ENCODE measurements at regions not wholly inside any gene's neighbourhood (a gene's known extent, or its start where the extent isn't known, plus 50 kb on each side); places are given as distances from the start of the nearest gene placed in this dataset.

- Histone ChIP-seq H4K20me1 (ENCODE audit: insufficient read depth, low read length, poor library complexity, severe bottlenecking) (no peaks in the 10 kb centered on the region), H3K79me2 (ENCODE audit: insufficient read depth, low read length) (no peaks in the 10 kb centered on the region), H3K4me1 (ENCODE audit: insufficient read depth, low read length, poor library complexity, severe bottlenecking) (no peaks in the 10 kb centered on the region), H2AFZ (ENCODE audit: low read length) (no peak overlapping the region), H3K9ac (ENCODE audit: low read depth, low read length, poor library complexity, severe bottlenecking) (no peak overlapping the region), H3K27me3 (ENCODE audit: insufficient read depth, low read length, poor library complexity, severe bottlenecking) (no peaks in the 10 kb centered on the region), H3K9me3 (ENCODE audit: insufficient read depth, low read depth, low read length) (no peaks in the 10 kb centered on the region), H3K9me2 (replicated peaks; ENCODE audit: low read depth, low read length) (no peaks in the 10 kb centered on the region), H3F3A (ENCODE audit: low read depth) (no peaks in the 10 kb centered on the region), H3K4me2 (ENCODE audit: low read depth, low read length, poor library complexity, severe bottlenecking) (no peak overlapping the region), H3K4me3 (ENCODE audit: low read length, poor library complexity, severe bottlenecking) (no peak overlapping the region), H3K36me3 (ENCODE audit: insufficient read depth, low read length) (no peaks in the 10 kb centered on the region)
- TF ChIP-seq CTCF (conservative IDR thresholded peaks at IDR 0.05; ENCODE audit: low read length) (no peak), EZH2phosphoT487 (IDR thresholded peaks at IDR 0.05; ENCODE audit: borderline replicate concordance) (no peak)
Observed at GRCh38 chr5:136516637-136517036, 151.3 kb upstream of the TRPC7 start.

- no peaks in the 10 kb centered on the region for H3K79me2 ChIP-seq (ENCODE audit: insufficient read depth, low read length)
- no peak overlapping the region for H3K4me2 ChIP-seq (ENCODE audit: low read depth, low read length, poor library complexity, severe bottlenecking)
- TF ChIP-seq CTCF (conservative IDR thresholded peaks at IDR 0.05; ENCODE audit: low read length) = no peak
- no peak for TF ChIP-seq EZH2phosphoT487 (IDR thresholded peaks at IDR 0.05; ENCODE audit: borderline replicate concordance)
- no peaks in the 10 kb centered on the region for H3K9me3 ChIP-seq (ENCODE audit: insufficient read depth, low read depth, low read length)
- H2AFZ ChIP-seq (ENCODE audit: low read length) = no peak overlapping the region
- H4K20me1 ChIP-seq (ENCODE audit: insufficient read depth, low read length, poor library complexity, severe bottlenecking) = no peaks in the 10 kb centered on the region
- H3K4me3 ChIP-seq (ENCODE audit: low read length, poor library complexity, severe bottlenecking) = no peak overlapping the region
- no peaks in the 10 kb centered on the region for H3K27me3 ChIP-seq (ENCODE audit: insufficient read depth, low read length, poor library complexity, severe bottlenecking)
- H3F3A ChIP-seq (ENCODE audit: low read depth) = no peaks in the 10 kb centered on the region
- H3K36me3 ChIP-seq (ENCODE audit: insufficient read depth, low read length) = no peaks in the 10 kb centered on the region
- H3K4me1 ChIP-seq (ENCODE audit: insufficient read depth, low read length, poor library complexity, severe bottlenecking) = no peaks in the 10 kb centered on the region
- no peak overlapping the region for H3K9ac ChIP-seq (ENCODE audit: low read depth, low read length, poor library complexity, severe bottlenecking)
- no peaks in the 10 kb centered on the region for H3K9me2 ChIP-seq (replicated peaks; ENCODE audit: low read depth, low read length)
Observed at GRCh38 chr5:136513430-136513829, 148.1 kb upstream of the TRPC7 start.

- Histone ChIP-seq H3K9ac (ENCODE audit: low read depth, low read length, poor library complexity, severe bottlenecking) (no peak overlapping the region), H3K4me2 (ENCODE audit: low read depth, low read length, poor library complexity, severe bottlenecking) (no peak overlapping the region), H3F3A (ENCODE audit: low read depth) (no peaks in the 10 kb centered on the region), H3K79me2 (ENCODE audit: insufficient read depth, low read length) (no peaks in the 10 kb centered on the region), H3K36me3 (ENCODE audit: insufficient read depth, low read length) (no peaks in the 10 kb centered on the region), H2AFZ (ENCODE audit: low read length) (no peak overlapping the region), H3K9me3 (ENCODE audit: insufficient read depth, low read depth, low read length) (no peaks in the 10 kb centered on the region), H4K20me1 (ENCODE audit: insufficient read depth, low read length, poor library complexity, severe bottlenecking) (no peaks in the 10 kb centered on the region), H3K4me3 (ENCODE audit: low read length, poor library complexity, severe bottlenecking) (no peak overlapping the region), H3K27me3 (ENCODE audit: insufficient read depth, low read length, poor library complexity, severe bottlenecking) (no peaks in the 10 kb centered on the region), H3K9me2 (replicated peaks; ENCODE audit: low read depth, low read length) (no peaks in the 10 kb centered on the region), H3K4me1 (ENCODE audit: insufficient read depth, low read length, poor library complexity, severe bottlenecking) (no peaks in the 10 kb centered on the region)
- TF ChIP-seq CTCF (conservative IDR thresholded peaks at IDR 0.05; ENCODE audit: low read length) (no peak), EZH2phosphoT487 (IDR thresholded peaks at IDR 0.05; ENCODE audit: borderline replicate concordance) (no peak)
Observed at GRCh38 chr5:136511046-136511445, 145.7 kb upstream of the TRPC7 start.

Measured in Loucy (cell line).